Right lobe of liver (tissue), 4 donors: ENCODE measurements at regions not wholly inside any gene's neighbourhood (a gene's known extent, or its start where the extent isn't known, plus 50 kb on each side); places are given as distances from the start of the nearest gene placed in this dataset.

Experiments
- CTCF ChIP-seq, 4 donors: fragments of 200-600 bp in 3 of 4; fragments of 450-650 bp in 1 of 4; IDR thresholded peaks; one replicate each; pipeline versions ENCODE4 v1.5.1 to v1.8.0; 2016 to 2022; ENCODE audit warnings: antibody characterized with exemption in 4 of 4, mild to moderate bottlenecking in 2 of 4
- POLR2A ChIP-seq: fragments of 450-650 bp; IDR thresholded peaks from one replicate; pipeline ENCODE4 v1.6.1; 2017; ENCODE audit warnings: antibody characterized with exemption, mild to moderate bottlenecking
- donor health status: DM: no; HTN: no; CAD: no.
- donor health status: DM: no; HTN: no; CAD: no.
- donor health status: DM: no; HTN: yes; CAD: no.

- no peak for TF ChIP-seq CTCF (IDR thresholded peaks at IDR 0.05)
- TF ChIP-seq POLR2A, result no peak
Observed at GRCh38 chr3:14347110-14347509, 55.3 kb upstream of the SLC6A6 start.
